ENCODE measurements at regions not wholly inside any gene's neighbourhood (a gene's known extent, or its start where the extent isn't known, plus 50 kb on each side); places are given as distances from the start of the nearest gene placed in this dataset.

GRCh38 chr5:17037751-17038150 lies 101.7 kb upstream of the MYO10 start:
- no peak for TF ChIP-seq ZNF384 (IDR thresholded peaks at IDR 0.05)
- TF ChIP-seq HDGF (IDR thresholded peaks at IDR 0.05; ENCODE audit: borderline replicate concordance), result no peak
- TF ChIP-seq FOXK2 (IDR thresholded peaks at IDR 0.05), result no peak
- TF ChIP-seq TARDBP (IDR thresholded peaks at IDR 0.05), result no peak
- no peak for TF ChIP-seq FOXM1 (IDR thresholded peaks at IDR 0.05; ENCODE audit: borderline replicate concordance)
- TF ChIP-seq ARNT (IDR thresholded peaks at IDR 0.05), result no peak
- TF ChIP-seq ELF4 (IDR thresholded peaks at IDR 0.05), result no peak
- no peak for TF ChIP-seq BHLHE40 (IDR thresholded peaks at IDR 0.05; ENCODE audit: borderline replicate concordance)
- no peak for TF ChIP-seq L3MBTL2 (conservative IDR thresholded peaks at IDR 0.05)
- TF ChIP-seq PKNOX1 (IDR thresholded peaks at IDR 0.05), result no peak
- no peak for TF ChIP-seq LEF1 (IDR thresholded peaks at IDR 0.05; ENCODE audit: borderline replicate concordance)
- TF ChIP-seq NFRKB (IDR thresholded peaks at IDR 0.05), result no peak
- no peak for TF ChIP-seq FOXA1 (IDR thresholded peaks at IDR 0.05)
- TF ChIP-seq CTBP1 (IDR thresholded peaks at IDR 0.05; ENCODE audit: borderline replicate concordance), result no peak
- TF ChIP-seq SUZ12 (IDR thresholded peaks at IDR 0.05), result no peak
- no peak for TF ChIP-seq SP1 (IDR thresholded peaks at IDR 0.05)
- ChIA-PET POLR2A (interaction anchor here (0.6 kb wide), 1 partner anchor 118 kb away, joined by 3 read pairs; no protein-coding TSS in a partner anchor), CTCF (no interaction called here)
- no peak for DNase-seq (ENCODE audit: extremely low spot score)

GRCh38 chr5:17039170-17039569 lies 103.1 kb upstream of the MYO10 start:
- ChIA-PET CTCF (no interaction called here), POLR2A (no interaction called here)
- DNase-seq (ENCODE audit: extremely low spot score), result no peak

DNA sequence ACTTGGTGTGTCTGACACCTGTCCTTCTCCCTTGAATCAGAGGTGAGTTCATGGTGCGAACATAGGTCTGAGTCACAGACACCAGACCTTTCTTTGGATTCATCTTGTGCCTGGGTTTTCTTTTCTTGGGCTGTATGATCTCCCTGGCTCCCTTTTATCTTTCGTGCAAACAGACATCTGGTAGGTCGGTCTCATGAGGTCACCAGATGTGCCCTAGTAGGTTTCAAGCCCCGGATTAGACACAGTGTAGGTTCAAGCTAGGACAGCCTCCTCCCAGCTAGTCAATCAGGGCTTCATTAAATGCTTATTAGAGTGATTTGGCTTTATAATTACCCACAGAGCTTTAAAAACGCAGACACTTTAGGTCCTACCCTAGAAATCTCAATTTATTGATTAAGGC lies 106.0 kb upstream of the MYO10 start:
- no peak for TF ChIP-seq SP1 (IDR thresholded peaks at IDR 0.05)
- no peak for TF ChIP-seq FOXM1 (IDR thresholded peaks at IDR 0.05; ENCODE audit: borderline replicate concordance)
- no peak for TF ChIP-seq CTBP1 (IDR thresholded peaks at IDR 0.05; ENCODE audit: borderline replicate concordance)
- ChIA-PET POLR2A (no interaction called here), CTCF (no interaction called here)
- no peak for DNase-seq (ENCODE audit: extremely low spot score)

More at GRCh38 chr5:17039170-17039569, 103.1 kb upstream of the MYO10 start:
- TF ChIP-seq HDGF (IDR thresholded peaks at IDR 0.05; ENCODE audit: borderline replicate concordance), result no peak
- no peak for TF ChIP-seq NFRKB (IDR thresholded peaks at IDR 0.05)

- DNase-seq (ENCODE audit: extremely low spot score), result no peak
- TF ChIP-seq HDGF (IDR thresholded peaks at IDR 0.05; ENCODE audit: borderline replicate concordance) (no peak), NFRKB (IDR thresholded peaks at IDR 0.05) (no peak), TARDBP (IDR thresholded peaks at IDR 0.05) (no peak), LEF1 (IDR thresholded peaks at IDR 0.05; ENCODE audit: borderline replicate concordance) (no peak), ZNF384 (IDR thresholded peaks at IDR 0.05) (no peak), BHLHE40 (IDR thresholded peaks at IDR 0.05; ENCODE audit: borderline replicate concordance) (no peak)
- ChIA-PET POLR2A (no interaction called here), CTCF (interaction anchor here (0.7 to 0.8 kb wide), 2 partner anchors 16 to 117 kb away, joined by 3 read pairs; no protein-coding TSS in a partner anchor)
Observed at GRCh38 chr5:17046320-17046719, 110.2 kb upstream of the MYO10 start.

DNA sequence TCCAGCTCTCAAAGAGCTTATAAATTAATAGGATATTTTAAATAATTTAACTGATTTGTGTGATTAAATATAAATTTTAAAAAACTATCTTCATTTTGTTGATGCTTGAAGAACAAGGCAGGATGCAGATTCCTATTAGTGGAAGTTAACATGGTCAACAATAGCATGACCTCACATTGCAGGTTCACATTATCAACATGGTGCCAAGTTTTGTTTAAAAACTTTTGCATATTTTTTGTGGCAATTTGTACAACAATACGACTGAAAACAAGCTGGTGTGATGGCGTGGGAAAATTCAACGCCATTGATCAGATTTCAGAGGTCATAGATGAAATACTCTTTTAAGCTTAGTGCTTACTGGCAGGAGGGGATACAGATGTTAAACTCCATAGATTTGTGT lies 114.1 kb upstream of the MYO10 start:
- ChIA-PET CTCF (interaction anchor here (0.6 kb wide), 1 partner anchor 1954 kb away, joined by 7 read pairs; no protein-coding TSS in a partner anchor), POLR2A (interaction anchor here (0.6 kb wide), 1 partner anchor 14 kb away, joined by 3 read pairs; no protein-coding TSS in a partner anchor)
- TF ChIP-seq ELF4 (IDR thresholded peaks at IDR 0.05) (no peak), FOXA1 (IDR thresholded peaks at IDR 0.05) (no peak), HDGF (IDR thresholded peaks at IDR 0.05; ENCODE audit: borderline replicate concordance) (no peak), SUZ12 (IDR thresholded peaks at IDR 0.05) (no peak), ZNF384 (IDR thresholded peaks at IDR 0.05) (no peak), FOXM1 (IDR thresholded peaks at IDR 0.05; ENCODE audit: borderline replicate concordance) (no peak), FOXK2 (IDR thresholded peaks at IDR 0.05) (no peak), BHLHE40 (IDR thresholded peaks at IDR 0.05; ENCODE audit: borderline replicate concordance) (no peak), PKNOX1 (IDR thresholded peaks at IDR 0.05) (no peak), TARDBP (IDR thresholded peaks at IDR 0.05) (no peak)
- no peak for DNase-seq (ENCODE audit: extremely low spot score)

DNA sequence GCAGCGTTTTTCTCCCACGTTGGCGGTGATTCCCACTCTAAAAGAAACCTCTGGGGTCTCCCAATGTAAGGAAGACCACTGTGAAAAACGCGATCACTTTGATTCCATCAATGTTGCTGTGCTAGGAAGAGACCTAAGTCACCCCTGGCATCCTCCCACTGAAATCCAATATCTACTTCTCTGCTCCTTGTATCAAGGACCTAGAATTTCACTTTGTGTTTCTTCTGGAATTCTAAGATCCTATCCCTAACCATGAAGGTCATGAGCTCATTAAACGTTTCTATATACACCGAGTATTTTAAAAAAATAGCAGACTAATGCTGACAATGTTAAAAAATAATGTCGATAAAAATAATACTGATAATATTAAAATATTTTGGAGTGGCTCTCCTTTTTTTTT lies 118.8 kb upstream of the MYO10 start:
- CTCF ChIA-PET, result no interaction called here
- no peak for DNase-seq (ENCODE audit: extremely low spot score)
- TF ChIP-seq SUZ12 (IDR thresholded peaks at IDR 0.05) (no peak), FOXA1 (IDR thresholded peaks at IDR 0.05) (no peak), FOXM1 (IDR thresholded peaks at IDR 0.05; ENCODE audit: borderline replicate concordance) (no peak), HDGF (IDR thresholded peaks at IDR 0.05; ENCODE audit: borderline replicate concordance) (no peak), LEF1 (IDR thresholded peaks at IDR 0.05; ENCODE audit: borderline replicate concordance) (no peak), PKNOX1 (IDR thresholded peaks at IDR 0.05) (no peak), ARNT (IDR thresholded peaks at IDR 0.05) (no peak), ELF4 (IDR thresholded peaks at IDR 0.05) (no peak), ZNF384 (IDR thresholded peaks at IDR 0.05) (no peak), BHLHE40 (IDR thresholded peaks at IDR 0.05; ENCODE audit: borderline replicate concordance) (no peak), NFRKB (IDR thresholded peaks at IDR 0.05) (no peak), TARDBP (IDR thresholded peaks at IDR 0.05) (no peak), SP1 (IDR thresholded peaks at IDR 0.05) (no peak), FOXK2 (IDR thresholded peaks at IDR 0.05) (no peak), CTBP1 (IDR thresholded peaks at IDR 0.05; ENCODE audit: borderline replicate concordance) (no peak), L3MBTL2 (conservative IDR thresholded peaks at IDR 0.05) (no peak)
- POLR2A ChIA-PET, result no interaction called here

DNA sequence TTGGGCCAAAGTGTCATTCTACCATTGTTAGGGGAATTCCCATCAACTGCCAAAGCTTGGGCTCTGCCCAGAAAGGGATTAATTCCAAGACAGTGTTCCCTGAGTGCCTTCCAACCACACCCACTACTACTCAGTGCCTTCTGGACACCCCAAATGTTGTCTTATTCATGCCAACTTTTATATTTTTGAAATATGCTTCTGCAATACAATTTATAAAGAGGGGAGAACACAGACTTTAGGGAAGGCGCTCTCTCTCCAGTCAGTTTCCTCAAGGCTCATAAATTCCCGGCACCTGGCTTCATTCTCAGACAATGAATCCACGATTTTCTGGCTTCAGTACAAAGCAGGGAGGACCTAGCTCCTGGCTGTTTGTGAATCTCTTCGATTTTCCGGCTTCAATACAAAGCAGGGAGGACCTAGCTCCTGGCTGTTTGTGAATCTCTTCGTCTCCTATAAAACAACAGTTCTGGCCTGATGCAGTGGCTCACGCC lies 120.1 kb upstream of the MYO10 start:
- ChIA-PET CTCF (no interaction called here), POLR2A (no interaction called here)
- no peak for DNase-seq (ENCODE audit: extremely low spot score)
- TF ChIP-seq NFRKB (IDR thresholded peaks at IDR 0.05), result no peak
- TF ChIP-seq SUZ12 (IDR thresholded peaks at IDR 0.05), result no peak
- no peak for TF ChIP-seq LEF1 (IDR thresholded peaks at IDR 0.05; ENCODE audit: borderline replicate concordance)
- no peak for TF ChIP-seq FOXM1 (IDR thresholded peaks at IDR 0.05; ENCODE audit: borderline replicate concordance)
- TF ChIP-seq SP1 (IDR thresholded peaks at IDR 0.05), result no peak
- TF ChIP-seq ZNF384 (IDR thresholded peaks at IDR 0.05), result no peak
- TF ChIP-seq FOXA1 (IDR thresholded peaks at IDR 0.05), result no peak
- no peak for TF ChIP-seq PKNOX1 (IDR thresholded peaks at IDR 0.05)
- no peak for TF ChIP-seq TARDBP (IDR thresholded peaks at IDR 0.05)
- TF ChIP-seq ARNT (IDR thresholded peaks at IDR 0.05), result no peak
- TF ChIP-seq L3MBTL2 (conservative IDR thresholded peaks at IDR 0.05), result no peak
- no peak for TF ChIP-seq FOXK2 (IDR thresholded peaks at IDR 0.05)
- TF ChIP-seq BHLHE40 (IDR thresholded peaks at IDR 0.05; ENCODE audit: borderline replicate concordance), result no peak
- TF ChIP-seq ELF4 (IDR thresholded peaks at IDR 0.05), result no peak

All from HEK293T (cell line).